Mesothelial cell of epicardium (in vitro differentiated cells): ENCODE measurements at regions not wholly inside any gene's neighbourhood (a gene's known extent, or its start where the extent isn't known, plus 50 kb on each side); places are given as distances from the start of the nearest gene placed in this dataset.

Source experiments
- DNase-seq, 2 experiments: peaks; one replicate each; pipeline ENCODE4 v3.0.0; 2021; ENCODE audit warnings: low spot score in 2 of 2; ENCODE audit not compliant: unreplicated experiment in 2 of 2
- H3K27ac Mint-ChIP-seq: 2 replicates; pipeline ENCODE4 v1.8.0; 2021; ENCODE audit warnings: mixed read lengths
- H3K27me3 Mint-ChIP-seq: 2 replicates; pipeline ENCODE4 v1.8.0; 2021; ENCODE audit warnings: low read depth, mixed read lengths
- H3K36me3 Mint-ChIP-seq: 2 replicates; pipeline ENCODE4 v1.8.0; 2021; ENCODE audit warnings: mixed read lengths
- H3K4me1 Mint-ChIP-seq: 2 replicates; pipeline ENCODE4 v1.8.0; 2021; ENCODE audit warnings: mixed read lengths
- H3K4me3 Mint-ChIP-seq: 2 replicates; pipeline ENCODE4 v1.8.0; 2021; ENCODE audit warnings: mild to moderate bottlenecking, moderate library complexity, mixed read lengths
- H3K9me3 Mint-ChIP-seq: 2 replicates; pipeline ENCODE4 v1.8.0; 2021; ENCODE audit warnings: mixed read lengths
- TF ChIP-seq, protein P1 (sequence below): fragments of 200-600 bp; sonication (generic); IDR thresholded peaks from one replicate; pipeline ENCODE4 v1.5.0; 2021; ENCODE audit warnings: antibody characterized with exemption; ENCODE audit not compliant: unreplicated experiment

DNA sequence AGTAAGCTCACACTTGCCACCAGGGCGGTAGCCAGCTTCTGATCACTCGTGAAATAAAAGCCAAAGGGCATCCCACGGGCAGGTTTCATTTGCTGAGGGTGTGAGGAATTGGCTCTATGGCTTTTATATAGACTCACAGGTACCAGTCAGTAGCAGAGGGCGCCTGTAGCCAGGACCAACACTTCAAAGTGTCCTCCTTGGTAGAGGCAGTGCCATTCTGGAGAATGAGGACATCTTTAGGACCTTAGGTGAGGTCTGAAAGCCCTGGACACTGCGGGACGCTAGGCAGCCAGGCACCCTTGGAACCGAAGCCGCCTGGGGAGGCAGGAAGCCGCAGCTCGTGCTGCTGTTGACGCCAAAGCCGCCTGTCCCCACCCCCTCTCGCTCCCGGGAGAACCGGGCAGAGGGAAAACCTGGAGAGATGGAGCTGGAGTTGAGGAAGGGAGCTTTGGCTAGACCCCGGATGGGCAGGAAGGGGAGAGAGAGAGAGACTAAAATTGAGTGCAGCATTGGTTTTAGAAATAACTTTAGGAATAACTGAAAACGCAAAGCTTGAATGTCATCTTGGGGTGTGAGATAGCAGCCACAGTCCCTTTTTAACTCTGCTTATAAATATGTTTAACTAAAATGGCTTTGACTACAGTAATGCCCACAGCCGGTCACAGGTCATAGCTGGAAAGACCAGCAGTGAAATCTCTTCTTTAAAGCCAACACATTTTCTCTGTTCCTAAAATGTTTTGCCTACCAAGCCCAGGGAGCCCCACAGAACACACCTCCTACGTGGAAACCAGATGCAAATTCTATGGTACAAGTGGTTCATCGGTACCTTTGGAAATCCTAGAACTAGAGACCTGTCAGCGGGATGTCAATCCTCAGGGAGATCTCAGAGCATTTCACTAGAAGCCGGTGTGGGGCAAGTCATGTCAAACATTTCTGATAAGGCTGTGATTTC, 128.5 kb upstream of the CDYL start:
- Mint-ChIP-seq H3K4me1 (peaks cover 22% of the 10 kb centered on the region), H3K9me3 (peaks cover 20% of the 10 kb centered on the region), H3K27ac (peak overlapping the region; percentile 44), H3K4me3 (peak overlapping the region; percentile 67), H3K27me3 (no peaks in the 10 kb centered on the region), H3K36me3 (peaks cover 8% of the 10 kb centered on the region)
- peak; percentile 53 to 83 for DNase-seq
- TF ChIP-seq, protein P1, sequence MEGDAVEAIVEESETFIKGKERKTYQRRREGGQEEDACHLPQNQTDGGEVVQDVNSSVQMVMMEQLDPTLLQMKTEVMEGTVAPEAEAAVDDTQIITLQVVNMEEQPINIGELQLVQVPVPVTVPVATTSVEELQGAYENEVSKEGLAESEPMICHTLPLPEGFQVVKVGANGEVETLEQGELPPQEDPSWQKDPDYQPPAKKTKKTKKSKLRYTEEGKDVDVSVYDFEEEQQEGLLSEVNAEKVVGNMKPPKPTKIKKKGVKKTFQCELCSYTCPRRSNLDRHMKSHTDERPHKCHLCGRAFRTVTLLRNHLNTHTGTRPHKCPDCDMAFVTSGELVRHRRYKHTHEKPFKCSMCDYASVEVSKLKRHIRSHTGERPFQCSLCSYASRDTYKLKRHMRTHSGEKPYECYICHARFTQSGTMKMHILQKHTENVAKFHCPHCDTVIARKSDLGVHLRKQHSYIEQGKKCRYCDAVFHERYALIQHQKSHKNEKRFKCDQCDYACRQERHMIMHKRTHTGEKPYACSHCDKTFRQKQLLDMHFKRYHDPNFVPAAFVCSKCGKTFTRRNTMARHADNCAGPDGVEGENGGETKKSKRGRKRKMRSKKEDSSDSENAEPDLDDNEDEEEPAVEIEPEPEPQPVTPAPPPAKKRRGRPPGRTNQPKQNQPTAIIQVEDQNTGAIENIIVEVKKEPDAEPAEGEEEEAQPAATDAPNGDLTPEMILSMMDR = no peak

- Mint-ChIP-seq H3K36me3 (peaks cover 2% of the 10 kb centered on the region), H3K9me3 (peaks cover 18% of the 10 kb centered on the region), H3K4me3 (no peak overlapping the region), H3K27ac (no peak overlapping the region), H3K27me3 (no peaks in the 10 kb centered on the region), H3K4me1 (peaks cover 22% of the 10 kb centered on the region)
- TF ChIP-seq, protein P1 = no peak
- no peak for DNase-seq
These were observed 130.4 kb upstream of the CDYL start for GRCh38 chr6:4645713-4646360.

- Mint-ChIP-seq H3K27me3 (no peaks in the 10 kb centered on the region), H3K4me3 (no peak overlapping the region), H3K4me1 (peaks cover 24% of the 10 kb centered on the region), H3K9me3 (peaks cover 15% of the 10 kb centered on the region), H3K36me3 (peaks cover 2% of the 10 kb centered on the region), H3K27ac (no peak overlapping the region)
- DNase-seq = no peak
- TF ChIP-seq, protein P1 = no peak
These were observed 131.2 kb upstream of the CDYL start for GRCh38 chr6:4644996-4645395.

DNA sequence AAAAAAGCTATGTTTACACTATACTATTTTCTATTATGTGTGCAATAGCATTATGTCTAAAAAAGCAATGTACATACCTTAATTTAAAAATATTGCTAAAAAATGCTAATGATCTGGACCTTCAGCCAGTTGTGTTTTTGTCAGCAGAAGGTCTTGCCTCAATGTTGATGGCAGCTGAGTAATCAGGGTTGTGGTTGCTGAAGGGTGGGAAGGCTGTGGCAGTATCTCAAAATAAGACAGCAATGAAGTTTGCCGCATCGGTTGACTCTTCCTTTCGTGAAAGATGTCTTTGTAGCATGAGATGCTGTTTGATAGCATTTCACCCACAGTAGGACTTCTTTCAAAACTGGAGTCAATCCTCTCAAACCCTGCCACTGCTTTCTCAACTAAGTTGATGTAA, 134.7 kb upstream of the CDYL start:
- Mint-ChIP-seq H3K36me3 (peaks cover 2% of the 10 kb centered on the region), H3K9me3 (peaks cover 15% of the 10 kb centered on the region), H3K27me3 (no peaks in the 10 kb centered on the region), H3K27ac (no peak overlapping the region), H3K4me3 (no peak overlapping the region), H3K4me1 (peaks cover 17% of the 10 kb centered on the region)
- TF ChIP-seq, protein P1 = no peak
- DNase-seq = no peak

GRCh38 chr6:4640139-4640538, 136.1 kb upstream of the CDYL start:
- Mint-ChIP-seq H3K27ac (no peak overlapping the region), H3K27me3 (no peaks in the 10 kb centered on the region), H3K4me1 (peaks cover 9% of the 10 kb centered on the region), H3K4me3 (no peak overlapping the region), H3K36me3 (peaks cover 2% of the 10 kb centered on the region), H3K9me3 (peaks cover 15% of the 10 kb centered on the region)
- DNase-seq = no peak
- TF ChIP-seq, protein P1 = no peak
